ENCODE measurements at regions not wholly inside any gene's neighbourhood (a gene's known extent, or its start where the extent isn't known, plus 50 kb on each side); places are given as distances from the start of the nearest gene placed in this dataset.

DNA sequence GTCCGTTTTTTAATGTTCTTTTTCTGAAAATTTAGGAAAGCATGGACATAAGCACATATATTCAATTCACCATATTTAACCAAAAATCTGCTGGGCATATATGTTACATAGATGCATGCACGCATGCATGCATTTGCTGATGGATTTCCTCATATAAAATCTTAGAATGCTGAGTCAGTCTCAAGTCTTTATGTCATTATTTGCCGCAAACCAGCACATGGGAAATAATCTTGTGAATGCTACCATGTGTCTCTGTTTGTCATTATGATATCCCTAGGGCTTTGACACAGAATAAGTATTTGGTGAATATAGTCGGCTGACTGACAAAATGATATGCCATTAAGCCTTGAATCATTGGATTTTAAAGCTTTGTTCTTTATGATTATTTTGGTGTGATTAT, 776.5 kb downstream of the KCNT2 start:
- no peak for DNase-seq (ENCODE audit: extremely low spot score)
- ChIA-PET CTCF (no interaction called here), POLR2A (no interaction called here)
- TF ChIP-seq, protein P1, sequence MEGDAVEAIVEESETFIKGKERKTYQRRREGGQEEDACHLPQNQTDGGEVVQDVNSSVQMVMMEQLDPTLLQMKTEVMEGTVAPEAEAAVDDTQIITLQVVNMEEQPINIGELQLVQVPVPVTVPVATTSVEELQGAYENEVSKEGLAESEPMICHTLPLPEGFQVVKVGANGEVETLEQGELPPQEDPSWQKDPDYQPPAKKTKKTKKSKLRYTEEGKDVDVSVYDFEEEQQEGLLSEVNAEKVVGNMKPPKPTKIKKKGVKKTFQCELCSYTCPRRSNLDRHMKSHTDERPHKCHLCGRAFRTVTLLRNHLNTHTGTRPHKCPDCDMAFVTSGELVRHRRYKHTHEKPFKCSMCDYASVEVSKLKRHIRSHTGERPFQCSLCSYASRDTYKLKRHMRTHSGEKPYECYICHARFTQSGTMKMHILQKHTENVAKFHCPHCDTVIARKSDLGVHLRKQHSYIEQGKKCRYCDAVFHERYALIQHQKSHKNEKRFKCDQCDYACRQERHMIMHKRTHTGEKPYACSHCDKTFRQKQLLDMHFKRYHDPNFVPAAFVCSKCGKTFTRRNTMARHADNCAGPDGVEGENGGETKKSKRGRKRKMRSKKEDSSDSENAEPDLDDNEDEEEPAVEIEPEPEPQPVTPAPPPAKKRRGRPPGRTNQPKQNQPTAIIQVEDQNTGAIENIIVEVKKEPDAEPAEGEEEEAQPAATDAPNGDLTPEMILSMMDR (IDR thresholded peaks at IDR 0.05; ENCODE audit: control extremely low read depth, extremely low read depth, low read depth, missing control alignments) = no peak

DNA sequence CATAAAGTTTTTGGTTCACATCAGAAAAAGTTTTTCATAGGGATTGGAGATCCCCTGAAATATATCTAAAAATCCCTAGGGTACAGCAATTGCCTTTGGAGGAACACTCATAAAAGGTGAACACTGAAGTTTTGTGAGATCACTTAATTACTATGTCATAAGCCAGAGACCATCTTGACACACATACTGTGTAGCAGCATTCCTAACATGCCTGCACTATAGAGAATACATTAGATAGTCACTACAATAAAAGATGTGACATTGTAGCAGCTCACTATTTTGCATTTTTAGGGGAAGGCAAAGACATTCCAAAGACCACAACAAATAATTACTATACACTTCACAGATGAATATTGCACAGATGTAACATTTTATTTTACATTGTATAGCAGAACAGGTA, 779.9 kb downstream of the KCNT2 start:
- CTCF ChIA-PET = no interaction called here
- no peak for DNase-seq (ENCODE audit: extremely low spot score)
- POLR2A ChIA-PET = no interaction called here
- TF ChIP-seq, protein P1 (IDR thresholded peaks at IDR 0.05; ENCODE audit: control extremely low read depth, extremely low read depth, low read depth, missing control alignments) = no peak

DNA sequence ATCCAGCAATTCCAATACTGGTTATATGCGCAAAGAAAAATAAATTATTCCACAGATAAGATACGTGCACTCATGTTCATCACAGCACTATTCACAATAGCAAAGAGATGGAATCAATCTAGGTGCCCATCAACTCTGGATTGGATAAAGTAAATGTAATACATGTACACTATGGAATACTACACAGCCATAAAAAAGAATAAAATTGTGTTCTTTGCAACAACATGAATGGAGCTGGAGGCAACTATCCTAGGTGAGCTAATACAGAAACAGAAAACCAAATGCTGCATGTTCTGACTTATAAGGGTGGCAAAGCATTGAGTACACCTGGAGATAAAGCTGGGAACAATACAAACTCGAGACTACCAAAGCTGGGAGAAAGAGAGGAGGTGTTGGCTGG, 787.3 kb downstream of the KCNT2 start:
- TF ChIP-seq, protein P1 (IDR thresholded peaks at IDR 0.05; ENCODE audit: control extremely low read depth, extremely low read depth, low read depth, missing control alignments) = no peak
- ChIA-PET CTCF (no interaction called here), POLR2A (no interaction called here)
- no peak for DNase-seq (ENCODE audit: extremely low spot score)

DNA sequence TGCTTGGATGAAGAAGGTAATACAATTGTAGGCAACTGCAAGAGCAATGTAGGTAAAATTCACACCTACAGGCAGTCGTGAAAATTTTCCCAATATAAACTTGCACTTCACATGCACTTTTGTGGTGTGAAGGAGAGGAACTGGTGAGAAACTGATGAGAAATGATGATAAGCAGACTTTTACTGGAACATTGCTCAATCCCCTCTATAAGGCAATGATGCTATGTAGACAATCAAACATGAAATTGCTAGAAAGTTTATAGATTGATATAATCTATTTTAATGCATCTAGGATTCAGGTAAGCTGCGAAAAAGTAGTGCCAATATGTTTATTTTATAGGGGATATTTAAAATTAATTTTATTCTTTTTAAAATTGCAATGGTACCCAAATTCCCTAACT, 802.2 kb downstream of the KCNT2 start:
- TF ChIP-seq, protein P1 (IDR thresholded peaks at IDR 0.05; ENCODE audit: control extremely low read depth, extremely low read depth, low read depth, missing control alignments) = no peak
- ChIA-PET CTCF (interaction anchor here (0.5 kb wide), 1 partner anchor 1222 kb away, joined by 3 read pairs; no protein-coding TSS in a partner anchor), POLR2A (no interaction called here)
- DNase-seq (ENCODE audit: extremely low spot score) = no peak

DNA sequence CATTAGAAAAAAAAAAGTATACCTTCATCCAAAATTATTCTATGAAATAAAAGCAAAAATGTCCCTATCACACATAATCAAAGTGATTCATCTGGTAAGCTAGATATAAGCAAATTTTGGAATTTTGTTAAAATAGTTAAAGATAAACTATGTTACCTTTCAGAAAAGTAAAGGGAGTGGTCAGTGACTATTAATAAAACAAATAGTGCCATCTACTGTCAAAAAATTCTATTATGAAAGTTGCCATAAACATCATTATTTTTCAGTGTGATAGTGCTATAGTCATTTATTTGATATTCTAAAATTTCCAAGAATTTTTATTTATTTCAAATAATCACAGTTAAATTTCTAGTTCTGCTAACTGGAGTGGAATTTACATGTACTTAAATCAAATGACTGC, 803.7 kb downstream of the KCNT2 start:
- DNase-seq (ENCODE audit: extremely low spot score) = no peak
- TF ChIP-seq, protein P1 (IDR thresholded peaks at IDR 0.05; ENCODE audit: control extremely low read depth, extremely low read depth, low read depth, missing control alignments) = no peak
- CTCF ChIA-PET = no interaction called here
- POLR2A ChIA-PET = no interaction called here

DNA sequence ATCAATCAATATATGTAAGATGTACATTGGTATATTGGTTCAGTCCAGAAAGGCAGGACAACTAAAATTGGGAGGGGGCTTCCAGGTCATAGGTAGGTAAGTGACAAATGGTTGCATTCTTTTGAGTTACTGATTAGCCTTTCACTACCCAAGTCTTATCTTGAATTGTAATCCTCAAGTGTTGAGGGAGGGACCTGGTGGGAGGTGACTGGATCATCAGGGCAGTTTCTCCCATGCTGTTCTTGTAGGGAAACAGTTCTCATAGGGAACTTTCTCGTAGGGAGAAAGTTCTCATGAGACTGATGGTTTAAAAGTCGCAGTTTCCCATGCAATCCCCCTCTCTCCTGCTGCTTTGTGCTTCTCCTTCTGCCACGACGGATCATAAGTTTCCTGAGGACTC, 809.2 kb downstream of the KCNT2 start:
- ChIA-PET CTCF (no interaction called here), POLR2A (no interaction called here)
- TF ChIP-seq, protein P1 (IDR thresholded peaks at IDR 0.05; ENCODE audit: control extremely low read depth, extremely low read depth, low read depth, missing control alignments) = no peak
- DNase-seq (ENCODE audit: extremely low spot score) = no peak

DNA sequence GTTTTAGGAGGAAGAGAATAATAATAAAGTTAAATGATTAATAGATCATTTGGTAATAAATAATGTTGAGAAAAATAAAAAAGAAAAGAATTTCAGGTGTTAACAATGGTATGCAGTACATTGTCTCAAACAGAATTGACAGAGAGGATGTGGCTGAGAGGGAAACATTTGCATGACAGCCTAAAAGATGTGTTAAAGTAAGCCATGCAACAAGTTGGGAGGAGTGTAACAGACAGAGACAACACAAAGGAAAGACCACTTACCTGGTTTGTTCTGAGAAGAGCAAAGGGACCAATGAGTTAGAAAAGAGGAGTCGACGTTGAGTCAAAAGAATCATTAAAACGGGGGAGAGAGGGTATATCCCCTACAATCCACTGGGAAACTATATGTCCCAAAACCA, 814.0 kb downstream of the KCNT2 start:
- TF ChIP-seq, protein P1 (IDR thresholded peaks at IDR 0.05; ENCODE audit: control extremely low read depth, extremely low read depth, low read depth, missing control alignments) = no peak
- no peak for DNase-seq (ENCODE audit: extremely low spot score)
- POLR2A ChIA-PET = no interaction called here
- CTCF ChIA-PET = no interaction called here

Measured in GM10248 (cell line).